Esophagus muscularis mucosa (tissue), 4 donors: ENCODE measurements at regions not wholly inside any gene's neighbourhood (a gene's known extent, or its start where the extent isn't known, plus 50 kb on each side); places are given as distances from the start of the nearest gene placed in this dataset.

ENCODE experiments used
- DNase-seq: peaks from one replicate; pipeline ENCODE4 v3.0.0-alpha.2; 2017; ENCODE audit errors: extremely low spot score
- H3K27ac ChIP-seq, 4 donors: fragments of 200-600 bp; sonication (generic); replicated peaks in 1 of 4; 1 replicate in 3 of 4; 2 replicates in 1 of 4; pipeline ENCODE4 v1.5.1; 2016 to 2019; ENCODE audit warnings: mild to moderate bottlenecking in 1 of 4
- H3K27me3 ChIP-seq, 4 donors: fragments of 200-600 bp; sonication (generic); one replicate each; pipeline versions ENCODE4 v1.5.1 to v1.6.0; 2016 to 2019
- H3K36me3 ChIP-seq, 4 donors: fragments of 200-600 bp; sonication (generic); one replicate each; pipeline ENCODE4 v1.5.1; 2016 to 2019
- H3K4me1 ChIP-seq, 4 donors: fragments of 200-600 bp; sonication (generic); one replicate each; pipeline ENCODE4 v1.5.1; 2016 to 2019
- H3K4me3 ChIP-seq, 4 donors: fragments of 200-600 bp; sonication (generic); 1 replicate in 2 of 4; 2 replicates in 2 of 4; pipeline ENCODE4 v1.5.1; 2016 to 2019; ENCODE audit warnings: mild to moderate bottlenecking in 4 of 4, moderate library complexity in 1 of 4
- H3K9me3 ChIP-seq, 4 donors: fragments of 200-600 bp; sonication (generic); 1 replicate in 3 of 4; 2 replicates in 1 of 4; pipeline ENCODE4 v1.5.1; 2016 to 2019
- EP300 ChIP-seq: sonication (generic); formaldehyde crosslinking; IDR thresholded peaks from one replicate; pipeline ENCODE4 v1.6.1; 2017; ENCODE audit warnings: antibody characterized with exemption
- POLR2A ChIP-seq: fragments of 450-650 bp; IDR thresholded peaks from one replicate; pipeline ENCODE4 v1.6.1; 2017; ENCODE audit warnings: antibody characterized with exemption, moderate library complexity, mild to moderate bottlenecking, low read depth
- POLR2AphosphoS5 ChIP-seq, 2 donors: sonication (generic); formaldehyde crosslinking; IDR thresholded peaks; one replicate each; pipeline ENCODE4 v1.6.1; 2017; ENCODE audit warnings: antibody characterized with exemption in 2 of 2
- WGBS: methylation state at CpG from one replicate; pipeline ENCODE4 v1.1.5; 2018; 5-methylcytosine and 5-hydroxymethylcytosine counted together
- intact Hi-C: fragments of 100-400 bp; cut with DNase I; formaldehyde crosslinking; loops from one replicate; pipeline ENCODE4 v1.15.1; 2023
- TF ChIP-seq, protein P1 (sequence below), 3 experiments: fragments of 200-600 bp in 2 of 3; fragments of 450-650 bp in 1 of 3; sonication (generic) in 2 of 3; IDR thresholded peaks; one replicate each; pipeline ENCODE4 v1.5.1; 2017 to 2019; ENCODE audit warnings: antibody characterized with exemption in 3 of 3, mild to moderate bottlenecking in 2 of 3, moderate library complexity in 1 of 3

DNA sequence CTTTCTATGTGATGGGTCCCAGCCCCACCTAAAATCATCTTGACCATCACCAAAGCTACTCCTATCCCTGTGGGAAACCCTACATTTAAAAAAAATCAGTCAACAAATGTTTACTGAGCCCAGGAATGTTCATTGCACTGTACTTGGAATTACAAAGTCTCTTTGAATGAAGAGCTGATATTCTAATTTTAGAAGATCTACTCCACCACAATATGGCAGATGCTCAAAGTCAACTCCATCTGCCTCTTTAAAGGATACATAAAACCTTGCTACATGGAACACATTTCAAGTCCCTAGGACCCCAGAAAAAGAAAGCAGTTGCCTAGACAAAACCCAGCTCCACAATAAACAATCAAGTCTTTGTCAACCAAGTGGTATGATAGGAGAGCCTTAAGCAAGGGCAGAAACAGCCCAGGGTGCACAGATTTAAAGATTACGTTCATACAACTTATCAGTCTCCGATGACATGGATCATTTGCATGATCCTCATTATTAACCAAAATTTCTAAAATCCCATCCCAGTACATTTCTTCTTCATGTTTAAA is 234.3 kb upstream of the ACVR2A start:
- no peak overlapping the region for H3K27ac ChIP-seq
- H3K9me3 ChIP-seq, result no peaks in the 10 kb centered on the region

DNA sequence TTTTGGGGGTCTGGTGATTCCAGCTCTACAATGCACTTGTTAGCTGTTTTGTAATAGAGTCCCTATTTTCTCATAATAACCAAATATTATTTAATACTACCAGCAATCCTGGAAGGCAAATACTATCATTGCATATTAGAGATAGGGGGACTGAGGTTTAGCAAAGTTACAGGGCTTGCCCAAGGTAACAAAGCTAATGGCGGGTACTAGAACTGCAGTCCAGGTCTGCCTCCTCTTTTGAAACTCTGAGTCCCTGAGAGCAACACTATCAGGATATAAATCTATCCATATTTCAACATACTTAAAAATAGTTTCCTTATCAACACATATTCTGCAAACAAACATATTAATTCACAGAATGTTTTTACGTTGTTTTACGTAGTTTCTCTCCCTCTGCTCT is 235.5 kb upstream of the ACVR2A start:
- no peak for TF ChIP-seq EP300
- TF ChIP-seq POLR2A, result no peak
- no peak for TF ChIP-seq POLR2AphosphoS5 (IDR thresholded peaks at IDR 0.05)
- TF ChIP-seq, protein P1, sequence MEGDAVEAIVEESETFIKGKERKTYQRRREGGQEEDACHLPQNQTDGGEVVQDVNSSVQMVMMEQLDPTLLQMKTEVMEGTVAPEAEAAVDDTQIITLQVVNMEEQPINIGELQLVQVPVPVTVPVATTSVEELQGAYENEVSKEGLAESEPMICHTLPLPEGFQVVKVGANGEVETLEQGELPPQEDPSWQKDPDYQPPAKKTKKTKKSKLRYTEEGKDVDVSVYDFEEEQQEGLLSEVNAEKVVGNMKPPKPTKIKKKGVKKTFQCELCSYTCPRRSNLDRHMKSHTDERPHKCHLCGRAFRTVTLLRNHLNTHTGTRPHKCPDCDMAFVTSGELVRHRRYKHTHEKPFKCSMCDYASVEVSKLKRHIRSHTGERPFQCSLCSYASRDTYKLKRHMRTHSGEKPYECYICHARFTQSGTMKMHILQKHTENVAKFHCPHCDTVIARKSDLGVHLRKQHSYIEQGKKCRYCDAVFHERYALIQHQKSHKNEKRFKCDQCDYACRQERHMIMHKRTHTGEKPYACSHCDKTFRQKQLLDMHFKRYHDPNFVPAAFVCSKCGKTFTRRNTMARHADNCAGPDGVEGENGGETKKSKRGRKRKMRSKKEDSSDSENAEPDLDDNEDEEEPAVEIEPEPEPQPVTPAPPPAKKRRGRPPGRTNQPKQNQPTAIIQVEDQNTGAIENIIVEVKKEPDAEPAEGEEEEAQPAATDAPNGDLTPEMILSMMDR (IDR thresholded peaks at IDR 0.05), result no peak
- no peaks in the 10 kb centered on the region for H3K9me3 ChIP-seq
- H3K4me3 ChIP-seq, result no peak overlapping the region
- DNase-seq, result no peak
- 90% methylated on average over 3 of the region's 3 CpGs for WGBS
- H3K4me1 ChIP-seq, result peaks cover 0 to 15% (median 7%) of the 10 kb centered on the region in 4 donors
- intact Hi-C loops, result no loop called here
- H3K36me3 ChIP-seq, result no peaks in the 10 kb centered on the region
- no peak overlapping the region for H3K27ac ChIP-seq
- no peaks in the 10 kb centered on the region for H3K27me3 ChIP-seq

More for the DNA sequence above, 234.3 kb upstream of the ACVR2A start:
- Histone ChIP-seq H3K36me3 (no peaks in the 10 kb centered on the region), H3K27me3 (no peaks in the 10 kb centered on the region), H3K4me3 (no peak overlapping the region), H3K4me1 (peaks cover 0 to 19% (median 7%) of the 10 kb centered on the region in 4 donors)
- intact Hi-C loops, result no loop called here
- TF ChIP-seq POLR2AphosphoS5 (IDR thresholded peaks at IDR 0.05) (no peak), POLR2A (no peak), EP300 (no peak)
- TF ChIP-seq, protein P1 (IDR thresholded peaks at IDR 0.05), result no peak
- no peak for DNase-seq
- WGBS, result 90% methylated on average over 2 of the region's 2 CpGs

DNA sequence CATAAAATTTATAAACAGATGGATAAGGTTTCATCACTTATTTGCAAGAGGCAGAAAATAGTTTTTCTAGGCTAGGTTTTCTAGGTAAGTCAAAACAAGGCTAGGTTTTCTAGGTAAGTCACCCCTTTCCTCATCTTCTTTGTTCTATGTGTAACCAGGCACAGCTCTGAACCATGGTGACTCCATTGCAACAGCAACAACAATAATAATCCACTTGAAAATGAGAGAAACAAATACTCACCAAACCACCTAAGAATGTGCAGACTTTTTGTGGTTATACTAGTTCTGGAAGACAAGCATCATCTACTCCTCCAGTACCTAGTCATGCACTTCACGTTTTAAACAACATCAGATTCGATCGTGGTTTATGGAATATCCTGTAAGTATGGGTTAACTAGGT is 237.4 kb upstream of the ACVR2A start:
- no peak overlapping the region for H3K27ac ChIP-seq
- TF ChIP-seq EP300 (no peak), POLR2A (no peak), POLR2AphosphoS5 (IDR thresholded peaks at IDR 0.05) (no peak)
- TF ChIP-seq, protein P1 (IDR thresholded peaks at IDR 0.05), result no peak
- peaks cover 0 to 14% (median 5%) of the 10 kb centered on the region in 4 donors for H3K4me1 ChIP-seq
- no peak overlapping the region for H3K4me3 ChIP-seq
- 96% methylated on average over 3 of the region's 3 CpGs for WGBS
- H3K36me3 ChIP-seq, result no peaks in the 10 kb centered on the region
- no peak for DNase-seq
- intact Hi-C loops, result no loop called here
- no peaks in the 10 kb centered on the region for H3K27me3 ChIP-seq
- H3K9me3 ChIP-seq, result no peaks in the 10 kb centered on the region

GRCh38 chr2:147603876-147604275 is 241.0 kb upstream of the ACVR2A start:
- intact Hi-C loops, result no loop called here
- Histone ChIP-seq H3K27ac (no peak overlapping the region), H3K4me1 (peaks cover 0 to 15% (median 11%) of the 10 kb centered on the region in 4 donors), H3K27me3 (no peaks in the 10 kb centered on the region), H3K4me3 (no peak overlapping the region), H3K36me3 (no peaks in the 10 kb centered on the region), H3K9me3 (no peaks in the 10 kb centered on the region)
- TF ChIP-seq POLR2A, result no peak
- TF ChIP-seq POLR2AphosphoS5 (IDR thresholded peaks at IDR 0.05), result no peak
- TF ChIP-seq, protein P1 (IDR thresholded peaks at IDR 0.05), result no peak
- TF ChIP-seq EP300, result no peak
- 58% methylated on average over 3 of the region's 3 CpGs for WGBS
- DNase-seq, result no peak

- WGBS, result 59% methylated on average over 1 of the region's 1 CpG
- intact Hi-C loops, result no loop called here
- TF ChIP-seq POLR2AphosphoS5 (IDR thresholded peaks at IDR 0.05), result no peak
- TF ChIP-seq, protein P1 (IDR thresholded peaks at IDR 0.05), result no peak
- no peak for TF ChIP-seq EP300
- TF ChIP-seq POLR2A, result no peak
Observed at GRCh38 chr2:147603447-147603846, 241.4 kb upstream of the ACVR2A start.

More at GRCh38 chr2:147603447-147603846, 241.4 kb upstream of the ACVR2A start:
- DNase-seq, result no peak
- no peaks in the 10 kb centered on the region for H3K9me3 ChIP-seq
- H3K27ac ChIP-seq, result no peak overlapping the region
- no peak overlapping the region for H3K4me3 ChIP-seq
- H3K36me3 ChIP-seq, result no peaks in the 10 kb centered on the region
- H3K4me1 ChIP-seq, result peaks cover 0 to 19% (median 11%) of the 10 kb centered on the region in 4 donors
- no peaks in the 10 kb centered on the region for H3K27me3 ChIP-seq
